ENCODE measurements at regions not wholly inside any gene's neighbourhood (a gene's known extent, or its start where the extent isn't known, plus 50 kb on each side); places are given as distances from the start of the nearest gene placed in this dataset.

- H4K5ac ChIP-seq (ENCODE audit: low read depth, low read length) = no peak overlapping the region
- DNase-seq (no peak), ATAC-seq (ENCODE audit: low read depth) (no peak)
- H3K23ac ChIP-seq (ENCODE audit: low read depth, low read length) = no peak overlapping the region
- no peak overlapping the region for H3K27ac ChIP-seq (ENCODE audit: insufficient read depth, low read length)
- H2BK20ac ChIP-seq (ENCODE audit: low read depth, low read length) = no peak overlapping the region
- no peaks in the 10 kb centered on the region for H3K27me3 ChIP-seq (ENCODE audit: control insufficient read depth, insufficient read depth, low read length)
- H2BK15ac ChIP-seq (ENCODE audit: low read depth, low read length) = no peak overlapping the region
- no TSS peak for BruUV-seq (replicated peaks)
- no peak overlapping the region for H2AFZ ChIP-seq (replicated peaks; ENCODE audit: low read length, poor library complexity)
- no peaks in the 10 kb centered on the region for H3K79me1 ChIP-seq (ENCODE audit: low read depth in 1 of 2, low read length in 2 of 2)
- no peaks in the 10 kb centered on the region for H3K36me3 ChIP-seq (ENCODE audit: control insufficient read depth, insufficient read depth, low read length)
- no peak overlapping the region for H4K91ac ChIP-seq (ENCODE audit: insufficient read depth, low read depth, low read length)
- H4K8ac ChIP-seq (ENCODE audit: low read depth in 2 of 2, low read length in 2 of 2) = no peak overlapping the region
- H3K9me3 ChIP-seq (ENCODE audit: control insufficient read depth, insufficient read depth, low read length) = no peaks in the 10 kb centered on the region
- no peak overlapping the region for H2AK9ac ChIP-seq (replicated peaks; ENCODE audit: low read depth, low read length, poor library complexity)
- no peak overlapping the region for H2BK5ac ChIP-seq (ENCODE audit: low read depth, low read length, poor library complexity, severe bottlenecking)
- H3K56ac ChIP-seq (ENCODE audit: extremely low read depth, insufficient read depth, low read length) = no peak overlapping the region
- TF ChIP-seq MAZ (IDR thresholded peaks at IDR 0.05; ENCODE audit: borderline replicate concordance, low read depth, low read length) (no peak), BHLHE40 (IDR thresholded peaks at IDR 0.05; ENCODE audit: low read depth, low read length) (no peak), MXI1 (IDR thresholded peaks at IDR 0.05; ENCODE audit: borderline replicate concordance, low read depth, low read length) (no peak), USF2 (IDR thresholded peaks at IDR 0.05; ENCODE audit: low read depth, low read length) (no peak), SMC3 (IDR thresholded peaks at IDR 0.05; ENCODE audit: low read depth, low read length) (no peak), CHD1 (IDR thresholded peaks at IDR 0.05; ENCODE audit: low read depth, low read length) (no peak), POLR2A (IDR thresholded peaks at IDR 0.05; ENCODE audit: low read depth, low read length) (no peak), RCOR1 (IDR thresholded peaks at IDR 0.05; ENCODE audit: insufficient replicate concordance, low read length) (no peak), RFX5 (IDR thresholded peaks at IDR 0.05; ENCODE audit: low read depth, low read length) (no peak)
- H3K9ac ChIP-seq (ENCODE audit: low read depth, low read length) = no peak overlapping the region
- H2AK5ac ChIP-seq (ENCODE audit: low read depth, low read length) = no peak overlapping the region
- CTCF ChIA-PET = no interaction called here
- dilution Hi-C loops (cut with HindIII; ENCODE audit: low sequenced_read_pairs, unreplicated experiment) (no loop called here), in situ Hi-C loops (cut with MboI; ENCODE audit: low sequenced_read_pairs) (no loop called here), intact Hi-C loops (cut with micrococcal nuclease) (no loop called here)
- no peaks in the 10 kb centered on the region for H4K20me1 ChIP-seq (ENCODE audit: insufficient read depth, low read length)
- WGBS, 2 experiments (ENCODE audit: extremely low coverage in 2 of 2, insufficient read length in 1 of 2) = 20% methylated on average over 1 of the region's 2 CpGs; no CpG with 5 or more reads in 1 of the 2 experiments
- H3K14ac ChIP-seq (replicated peaks; ENCODE audit: low read depth, low read length) = no peak overlapping the region
- no peaks in the 10 kb centered on the region for H3K4me1 ChIP-seq (ENCODE audit: control insufficient read depth, insufficient read depth, low read length)
- no peak overlapping the region for H3K4me3 ChIP-seq (ENCODE audit: insufficient read depth, low read depth, low read length)
- H3K9me1 ChIP-seq (ENCODE audit: insufficient read depth, low read length) = no peaks in the 10 kb centered on the region
- H2BK120ac ChIP-seq (ENCODE audit: low read depth, low read length) = no peak overlapping the region
- no peak overlapping the region for H3K4ac ChIP-seq (ENCODE audit: low read depth, low read length)
- POLR2A ChIA-PET (ENCODE audit: unreplicated experiment) = no interaction called here
- H3K18ac ChIP-seq (ENCODE audit: low read depth, low read length) = no peak overlapping the region
- no peak overlapping the region for H3K4me2 ChIP-seq (ENCODE audit: low read depth, low read length)
Observed at GRCh38 chr21:15241997-15242736, 177.4 kb upstream of the NRIP1 start.

Data from IMR-90 (cell line).